GM19099 (cell line): ENCODE measurements at regions not wholly inside any gene's neighbourhood (a gene's known extent, or its start where the extent isn't known, plus 50 kb on each side); places are given as distances from the start of the nearest gene placed in this dataset.

ENCODE experiments used
- POLR2A ChIP-seq: IDR thresholded peaks from 3 replicates; pipeline ENCODE4 v1.6.1; 2011; ENCODE audit warnings: low read depth; ENCODE audit not compliant: insufficient read length; ENCODE audit errors: extremely low read depth

GRCh38 chr5:165004175-165004574 lies 1498.8 kb downstream of the MAT2B start:
- no peak for TF ChIP-seq POLR2A

DNA sequence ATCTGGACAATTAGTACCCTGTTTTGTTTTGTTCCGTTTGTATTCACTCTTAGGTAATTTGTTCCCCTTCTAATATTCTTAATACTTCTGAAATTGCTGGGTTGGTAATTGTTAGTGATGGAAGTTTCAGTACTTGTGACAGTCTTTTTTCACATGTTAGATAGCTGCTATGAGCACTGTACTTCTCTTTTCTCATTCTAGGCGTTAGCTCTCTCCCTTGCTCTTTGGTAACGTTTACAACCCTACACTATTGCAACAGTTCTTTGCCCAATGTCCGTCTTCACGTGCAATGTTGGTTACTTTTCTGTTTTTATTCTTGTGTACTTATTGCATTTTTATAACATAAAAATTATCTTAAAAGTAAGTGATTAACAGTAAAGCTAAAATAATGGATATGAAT lies 1509.0 kb downstream of the MAT2B start:
- TF ChIP-seq POLR2A: no peak

DNA sequence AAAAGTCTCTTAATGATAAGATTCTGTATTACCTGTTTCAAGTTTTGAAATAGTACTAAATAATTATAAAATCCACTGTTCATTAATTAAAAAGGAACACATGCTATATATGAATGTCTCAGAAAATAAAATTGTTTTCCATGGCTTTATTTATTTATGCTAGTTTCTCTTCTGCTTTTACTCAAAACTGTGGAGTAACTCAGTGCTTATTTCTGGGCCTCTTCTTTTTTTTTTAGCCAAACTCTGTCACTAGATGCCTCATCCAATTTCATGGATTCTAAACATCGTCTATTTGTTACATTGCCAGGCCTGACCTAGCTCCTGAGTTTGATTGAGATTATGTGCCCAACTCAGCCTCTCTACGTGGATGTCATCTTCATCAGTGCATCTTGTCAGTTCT lies 1509.7 kb downstream of the MAT2B start:
- no peak for TF ChIP-seq POLR2A

- TF ChIP-seq POLR2A: no peak
Observed at GRCh38 chr5:165015547-165015946, 1510.1 kb downstream of the MAT2B start.

DNA sequence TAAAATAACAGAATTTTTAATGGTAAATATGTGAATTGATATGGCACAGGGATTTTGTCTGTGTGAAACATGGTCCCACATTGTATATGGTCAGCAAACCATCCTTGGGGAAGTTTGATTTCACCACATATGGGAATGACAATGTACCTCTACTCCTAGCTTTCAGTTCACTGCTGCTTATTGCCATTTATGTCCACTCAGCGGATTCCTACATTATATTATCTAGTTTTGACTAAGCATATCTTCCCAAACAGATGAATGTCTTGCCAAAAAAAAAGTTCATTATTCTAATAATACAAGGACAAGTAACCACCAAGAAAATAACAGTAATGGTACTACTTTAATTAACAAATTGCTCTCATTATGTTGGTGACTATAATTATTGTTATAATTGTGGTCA lies 1521.6 kb downstream of the MAT2B start:
- no peak for TF ChIP-seq POLR2A

- TF ChIP-seq POLR2A: no peak
Observed at GRCh38 chr5:165028356-165028755, 1522.9 kb downstream of the MAT2B start.

GRCh38 chr5:165029099-165029870 lies 1523.9 kb downstream of the MAT2B start:
- no peak for TF ChIP-seq POLR2A

- TF ChIP-seq POLR2A: no peak
Observed at GRCh38 chr5:165030971-165031370, 1525.6 kb downstream of the MAT2B start.

DNA sequence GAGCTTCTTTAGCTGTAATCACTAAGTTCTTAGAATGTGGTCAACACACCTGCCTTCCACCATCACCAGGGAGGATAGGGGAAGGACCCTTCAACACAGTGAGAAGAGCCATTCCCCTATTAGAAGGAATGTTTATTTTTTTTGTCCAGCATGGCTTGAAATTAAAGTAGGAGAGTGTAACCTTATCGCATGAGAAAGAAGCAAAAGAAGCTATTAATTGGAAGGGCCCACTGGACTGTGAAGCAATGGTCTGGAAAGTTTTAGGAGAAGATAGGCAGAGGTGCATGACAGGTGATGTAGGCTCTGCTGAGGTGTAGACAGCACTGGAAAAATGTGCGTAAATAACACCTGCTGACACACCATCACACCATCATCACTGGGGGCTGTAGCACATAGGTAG lies 1526.0 kb downstream of the MAT2B start:
- no peak for TF ChIP-seq POLR2A

GRCh38 chr5:165035520-165035919 lies 1530.1 kb downstream of the MAT2B start:
- no peak for TF ChIP-seq POLR2A

DNA sequence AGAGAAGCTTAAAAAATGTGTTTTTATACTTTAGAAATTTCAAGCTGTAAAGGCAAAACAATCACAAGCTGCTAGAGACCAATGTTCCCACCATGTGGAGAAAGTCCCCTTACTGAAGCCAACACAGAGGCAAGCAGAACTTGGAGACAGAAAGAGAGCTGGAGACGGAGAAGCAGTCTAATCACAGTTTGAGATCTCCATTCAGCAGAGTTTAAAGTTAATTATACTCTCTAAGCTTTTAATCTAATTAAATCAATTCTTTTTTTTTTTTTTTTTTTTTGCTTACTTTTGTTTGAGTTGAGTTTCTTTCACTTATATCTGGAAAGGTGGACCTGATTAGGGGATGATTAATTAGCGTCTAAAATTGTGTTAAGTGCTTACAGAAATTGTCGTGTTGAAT lies 1534.3 kb downstream of the MAT2B start:
- no peak for TF ChIP-seq POLR2A

- TF ChIP-seq POLR2A: no peak
Observed at GRCh38 chr5:165055476-165055875, 1550.1 kb downstream of the MAT2B start.

DNA sequence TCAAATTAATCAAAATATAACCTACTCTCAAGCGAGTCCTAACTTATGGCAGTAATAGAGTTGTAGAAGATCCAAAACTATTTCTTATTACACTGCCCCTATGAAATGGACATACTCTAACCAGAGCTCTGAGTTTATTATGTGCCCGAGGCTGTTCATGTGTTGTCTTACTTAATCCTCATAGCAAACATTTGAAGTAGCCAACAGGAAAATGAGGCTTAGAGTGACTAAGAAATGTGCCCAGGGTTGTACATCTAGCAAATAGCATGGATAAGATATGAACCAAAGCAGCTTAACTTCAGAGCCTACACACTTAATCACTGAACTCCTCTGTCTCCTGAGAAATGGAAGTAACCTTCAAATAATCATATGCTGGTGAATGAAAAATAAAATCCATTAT lies 1551.7 kb downstream of the MAT2B start:
- TF ChIP-seq POLR2A: no peak

DNA sequence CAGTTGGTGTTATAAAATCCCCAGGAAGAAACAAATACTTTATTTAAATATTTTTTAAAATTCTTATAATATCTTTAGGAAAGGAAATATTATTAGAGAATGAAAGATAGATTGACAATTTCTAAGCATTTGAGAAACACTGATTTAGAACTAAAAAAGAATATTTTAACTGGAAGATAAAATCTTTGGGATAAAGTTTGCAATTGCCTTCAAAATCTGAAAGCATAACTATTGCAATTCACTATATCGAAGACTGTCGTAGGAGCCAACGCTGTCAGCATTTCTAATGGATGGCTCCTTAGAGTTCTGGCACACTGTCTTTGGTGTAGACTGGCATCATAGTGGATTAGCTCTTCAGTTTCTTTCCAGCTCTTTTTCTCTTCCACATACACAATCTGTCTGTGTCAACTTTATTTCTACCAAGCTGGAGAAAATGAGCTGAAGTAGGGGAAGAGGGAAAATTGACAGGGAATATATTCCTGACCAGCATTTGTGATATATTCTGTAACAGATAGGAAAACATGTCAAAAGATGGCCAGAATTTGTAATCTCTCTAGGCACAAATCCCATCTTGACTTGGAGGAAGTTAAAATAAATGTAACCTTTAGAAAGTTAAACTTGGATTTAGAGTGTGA lies 1561.4 kb downstream of the MAT2B start:
- TF ChIP-seq POLR2A: no peak

- no peak for TF ChIP-seq POLR2A
Observed at GRCh38 chr5:165076686-165077085, 1571.3 kb downstream of the MAT2B start.

GRCh38 chr5:165079389-165079788 lies 1574.0 kb downstream of the MAT2B start:
- no peak for TF ChIP-seq POLR2A
